GM18870 (cell line): ENCODE measurements at regions not wholly inside any gene's neighbourhood (a gene's known extent, or its start where the extent isn't known, plus 50 kb on each side); places are given as distances from the start of the nearest gene placed in this dataset.

Experiments used
- ATAC-seq: cut with Tn5 transposase; IDR thresholded peaks from one replicate; pipeline ENCODE4 v1.9.1; 2021; ENCODE audit warnings: moderate library complexity; ENCODE audit not compliant: unreplicated experiment

- ATAC-seq = no peak
Measured at GRCh38 chr5:74174366-74174765, 466.2 kb downstream of the ENC1 start.

GRCh38 chr5:74173665-74174064 is 466.9 kb downstream of the ENC1 start:
- no peak for ATAC-seq

GRCh38 chr5:74173241-74173640 is 467.3 kb downstream of the ENC1 start:
- ATAC-seq = no peak

- no peak for ATAC-seq
Measured at GRCh38 chr5:74169701-74170100, 470.8 kb downstream of the ENC1 start.

GRCh38 chr5:74167930-74168315 is 472.6 kb downstream of the ENC1 start:
- ATAC-seq = no peak

- no peak for ATAC-seq
Measured at GRCh38 chr5:74167206-74167929, 473.2 kb downstream of the ENC1 start.

- no peak for ATAC-seq
Measured at GRCh38 chr5:74166064-74166463, 474.5 kb downstream of the ENC1 start.

GRCh38 chr5:74164725-74165235 is 475.7 kb downstream of the ENC1 start:
- ATAC-seq = no peak

GRCh38 chr5:74162524-74162923 is 478.0 kb downstream of the ENC1 start:
- no peak for ATAC-seq

- no peak for ATAC-seq
Measured at GRCh38 chr5:74161170-74161569, 479.4 kb downstream of the ENC1 start.

- ATAC-seq = no peak
Measured at GRCh38 chr5:74156728-74157383, 483.7 kb downstream of the ENC1 start.

GRCh38 chr5:74155501-74155900 is 485.0 kb downstream of the ENC1 start:
- no peak for ATAC-seq

GRCh38 chr5:74154526-74154925 is 486.0 kb downstream of the ENC1 start:
- no peak for ATAC-seq

GRCh38 chr5:74153255-74153790 is 487.2 kb downstream of the ENC1 start:
- no peak for ATAC-seq

GRCh38 chr5:74152625-74153254 is 487.8 kb downstream of the ENC1 start:
- no peak for ATAC-seq

- ATAC-seq = no peak
Measured at GRCh38 chr5:74152136-74152535, 488.4 kb downstream of the ENC1 start.

GRCh38 chr5:74149395-74149794 is 491.1 kb downstream of the ENC1 start:
- ATAC-seq = no peak

- ATAC-seq = no peak
Measured at GRCh38 chr5:74148321-74148720, 492.2 kb downstream of the ENC1 start.

- no peak for ATAC-seq
Measured at GRCh38 chr5:74146796-74147195, 493.7 kb downstream of the ENC1 start.

- no peak for ATAC-seq
Measured at GRCh38 chr5:74145951-74146350, 494.6 kb downstream of the ENC1 start.

GRCh38 chr5:74143721-74144330 is 496.7 kb downstream of the ENC1 start:
- ATAC-seq = no peak
